Parathyroid adenoma (tissue), 2 donors: ENCODE measurements at regions not wholly inside any gene's neighbourhood (a gene's known extent, or its start where the extent isn't known, plus 50 kb on each side); places are given as distances from the start of the nearest gene placed in this dataset.

Source experiments
- H2AFZ ChIP-seq: fragments of 300-600 bp; sonication (generic); one replicate; pipeline ENCODE4 v1.7.0; 2017; ENCODE audit warnings: antibody characterized with exemption, mild to moderate bottlenecking
- H3K27ac ChIP-seq: fragments of 300-600 bp; sonication (generic); one replicate; pipeline ENCODE4 v1.7.0; 2017
- H3K27me3 ChIP-seq: fragments of 300-600 bp; sonication (generic); one replicate; pipeline ENCODE4 v1.7.0; 2017; ENCODE audit warnings: low read length; ENCODE audit not compliant: control insufficient read depth, insufficient read depth
- H3K36me3 ChIP-seq: fragments of 300-600 bp; sonication (generic); one replicate; pipeline ENCODE4 v1.7.0; 2017; ENCODE audit warnings: low read length; ENCODE audit not compliant: control insufficient read depth, insufficient read depth
- H3K4me1 ChIP-seq: fragments of 300-600 bp; sonication (generic); one replicate; pipeline ENCODE4 v1.7.0; 2017; ENCODE audit warnings: control low read depth
- H3K4me2 ChIP-seq: fragments of 300-600 bp; sonication (generic); one replicate; pipeline ENCODE4 v1.7.0; 2017; ENCODE audit warnings: low read length
- H3K4me3 ChIP-seq: fragments of 300-600 bp; sonication (generic); one replicate; pipeline ENCODE4 v1.7.0; 2017; ENCODE audit warnings: low read depth, low read length
- H3K79me2 ChIP-seq: fragments of 300-600 bp; sonication (generic); one replicate; pipeline ENCODE4 v1.7.0; 2017; ENCODE audit warnings: control low read depth
- H3K9ac ChIP-seq: fragments of 300-600 bp; sonication (generic); one replicate; pipeline ENCODE4 v1.7.0; 2017; ENCODE audit warnings: mild to moderate bottlenecking
- H3K9me3 ChIP-seq: fragments of 300-600 bp; sonication (generic); one replicate; pipeline ENCODE4 v1.7.0; 2017; ENCODE audit warnings: low read length; ENCODE audit not compliant: control insufficient read depth
- CTCF ChIP-seq: fragments of 300-600 bp; sonication (generic); IDR thresholded peaks from one replicate; pipeline ENCODE4 v1.7.0; 2017; ENCODE audit warnings: antibody characterized with exemption, mild to moderate bottlenecking
- donor health status: primary hyperparathyroidism.

- H3K27me3 ChIP-seq = no peaks in the 10 kb centered on the region
- H3K9ac ChIP-seq = no peak overlapping the region
- no peaks in the 10 kb centered on the region for H3K4me1 ChIP-seq
- no peaks in the 10 kb centered on the region for H3K79me2 ChIP-seq
- TF ChIP-seq CTCF = no peak
- H3K27ac ChIP-seq = no peak overlapping the region
- no peak overlapping the region for H3K4me2 ChIP-seq
- no peaks in the 10 kb centered on the region for H3K9me3 ChIP-seq
- H3K36me3 ChIP-seq = no peaks in the 10 kb centered on the region
- H3K4me3 ChIP-seq = no peak overlapping the region
- no peak overlapping the region for H2AFZ ChIP-seq
Measured at GRCh38 chr2:78383576-78383975, 641.9 kb upstream of the REG3G start.

GRCh38 chr2:78397198-78397597 is 628.3 kb upstream of the REG3G start:
- H3K36me3 ChIP-seq = no peaks in the 10 kb centered on the region
- H3K27me3 ChIP-seq = no peaks in the 10 kb centered on the region
- no peaks in the 10 kb centered on the region for H3K79me2 ChIP-seq
- H3K9ac ChIP-seq = no peak overlapping the region
- no peaks in the 10 kb centered on the region for H3K4me1 ChIP-seq
- no peak for TF ChIP-seq CTCF
- no peak overlapping the region for H3K4me2 ChIP-seq
- no peak overlapping the region for H2AFZ ChIP-seq
- H3K4me3 ChIP-seq = no peak overlapping the region
- H3K27ac ChIP-seq = no peak overlapping the region
- H3K9me3 ChIP-seq = no peaks in the 10 kb centered on the region

- TF ChIP-seq CTCF = no peak
- Histone ChIP-seq H2AFZ (no peak overlapping the region), H3K4me3 (no peak overlapping the region)
Measured at GRCh38 chr2:78407960-78408794, 617.3 kb upstream of the REG3G start.

GRCh38 chr2:78408795-78409118 is 616.7 kb upstream of the REG3G start:
- no peaks in the 10 kb centered on the region for H3K9me3 ChIP-seq
- H3K79me2 ChIP-seq = no peaks in the 10 kb centered on the region
- no peak overlapping the region for H3K27ac ChIP-seq
- no peaks in the 10 kb centered on the region for H3K4me1 ChIP-seq
- no peak overlapping the region for H2AFZ ChIP-seq
- H3K36me3 ChIP-seq = no peaks in the 10 kb centered on the region
- H3K27me3 ChIP-seq = no peaks in the 10 kb centered on the region
- H3K4me3 ChIP-seq = no peak overlapping the region
- TF ChIP-seq CTCF = no peak
- no peak overlapping the region for H3K9ac ChIP-seq
- H3K4me2 ChIP-seq = no peak overlapping the region

More at GRCh38 chr2:78407960-78408794, 617.3 kb upstream of the REG3G start:
- Histone ChIP-seq H3K4me1 (no peaks in the 10 kb centered on the region), H3K27me3 (no peaks in the 10 kb centered on the region), H3K9me3 (no peaks in the 10 kb centered on the region), H3K36me3 (no peaks in the 10 kb centered on the region), H3K4me2 (no peak overlapping the region), H3K27ac (no peak overlapping the region), H3K79me2 (no peaks in the 10 kb centered on the region), H3K9ac (no peak overlapping the region)

GRCh38 chr2:78411303-78411702 is 614.2 kb upstream of the REG3G start:
- no peak overlapping the region for H3K27ac ChIP-seq
- no peak overlapping the region for H2AFZ ChIP-seq
- H3K4me3 ChIP-seq = no peak overlapping the region
- no peak for TF ChIP-seq CTCF
- H3K4me1 ChIP-seq = no peaks in the 10 kb centered on the region
- no peaks in the 10 kb centered on the region for H3K27me3 ChIP-seq
- no peaks in the 10 kb centered on the region for H3K9me3 ChIP-seq
- H3K9ac ChIP-seq = no peak overlapping the region
- no peaks in the 10 kb centered on the region for H3K36me3 ChIP-seq
- no peak overlapping the region for H3K4me2 ChIP-seq
- H3K79me2 ChIP-seq = no peaks in the 10 kb centered on the region
